DND-41 (cell line): ENCODE measurements at regions not wholly inside any gene's neighbourhood (a gene's known extent, or its start where the extent isn't known, plus 50 kb on each side); places are given as distances from the start of the nearest gene placed in this dataset.

Experiments used
- CTCF ChIP-seq: IDR thresholded peaks from 2 replicates; pipeline ENCODE4 v1.5.1; 2012; ENCODE audit warnings: borderline replicate concordance, low read length, moderate library complexity, mild to moderate bottlenecking; ENCODE audit not compliant: poor library complexity, severe bottlenecking; ENCODE audit errors: extremely low read depth
- EZH2 ChIP-seq: IDR thresholded peaks from 3 replicates; pipeline ENCODE4 v1.6.1; 2012; ENCODE audit warnings: borderline replicate concordance, low read depth, mild to moderate bottlenecking, moderate library complexity, low read length, inconsistent platforms; ENCODE audit not compliant: severe bottlenecking

GRCh38 chr15:46034755-46035154 lies 399.9 kb downstream of the SQOR start:
- TF ChIP-seq CTCF (no peak), EZH2 (no peak)
